ENCODE measurements at regions not wholly inside any gene's neighbourhood (a gene's known extent, or its start where the extent isn't known, plus 50 kb on each side); places are given as distances from the start of the nearest gene placed in this dataset.

GRCh38 chr12:98372340-98373024, 142.9 kb upstream of the TMPO start:
- Histone ChIP-seq H3K23ac (ENCODE audit: insufficient read length, low read depth, low read length) (no peak overlapping the region), H2AFZ (ENCODE audit: low read length) (no peak overlapping the region), H2BK12ac (ENCODE audit: insufficient read length, low read depth, low read length) (no peak overlapping the region), H4K20me1 (ENCODE audit: control insufficient read depth, insufficient read depth, insufficient read length) (no peaks in the 10 kb centered on the region), H4K5ac (ENCODE audit: insufficient read length, low read depth, low read length) (no peak overlapping the region), H3K9ac (ENCODE audit: extremely low read depth, insufficient read length, low read length) (no peak overlapping the region), H3K79me1 (ENCODE audit: insufficient read depth, low read depth, low read length, poor library complexity, severe bottlenecking) (no peaks in the 10 kb centered on the region), H3T11ph (ENCODE audit: low read length) (no peak overlapping the region), H3K79me2 (ENCODE audit: insufficient read depth, low read length) (no peaks in the 10 kb centered on the region), H3K18ac (ENCODE audit: insufficient read length, low read depth, low read length) (no peak overlapping the region), H4K91ac (ENCODE audit: insufficient read length, low read depth, low read length) (no peak overlapping the region), H3K4me1 (ENCODE audit: insufficient read depth, low read length) (peaks cover 3% of the 10 kb centered on the region; the same call in 1 of the 2 replicates), H3K4me2 (ENCODE audit: insufficient read depth, insufficient read length, low read length) (no peak overlapping the region), H2BK20ac (ENCODE audit: low read depth, low read length, poor library complexity, severe bottlenecking) (no peak overlapping the region), H3K14ac (ENCODE audit: insufficient read depth, low read length) (no peak overlapping the region), H2AK5ac (ENCODE audit: insufficient read length, low read length) (no peak overlapping the region), H3K4ac (ENCODE audit: low read depth, low read length) (no peak overlapping the region), H3K9me3 (ENCODE audit: control insufficient read depth, low read depth, low read length) (no peaks in the 10 kb centered on the region), H2BK15ac (ENCODE audit: low read depth, low read length) (no peak overlapping the region), H3K56ac (ENCODE audit: insufficient read length, low read depth, low read length) (no peak overlapping the region), H4K8ac (replicated peaks; ENCODE audit: insufficient read length, low read depth, low read length) (no peak overlapping the region), H3K23me2 (ENCODE audit: insufficient read length, low read depth, low read length, poor library complexity, severe bottlenecking) (no peaks in the 10 kb centered on the region), H2BK120ac (ENCODE audit: low read depth, low read length, poor library complexity, severe bottlenecking) (no peak overlapping the region), H2BK5ac (ENCODE audit: insufficient read length, low read length) (no peak overlapping the region), H3K27ac (ENCODE audit: insufficient read length, low read depth, low read length) (no peak overlapping the region), H3K27me3 (ENCODE audit: insufficient read depth, low read length) (no peaks in the 10 kb centered on the region)
- no CpG with 5 or more reads among the region's 5 CpGs for WGBS (ENCODE audit: extremely low coverage, insufficient read length, low lambda C conversion rate)
- Mint-ChIP-seq H3K4me3 (no peak overlapping the region), H3K27me3 (ENCODE audit: low read depth) (no peaks in the 10 kb centered on the region; the same call in 1 of the 2 replicates), H3K9me3 (no peaks in the 10 kb centered on the region), H3K36me3 (ENCODE audit: insufficient read depth in 1 of 3, low read depth in 3 of 3) (no peaks in the 10 kb centered on the region), H3K27ac (no peak overlapping the region), H3K4me1 (peaks cover 10 to 12% of the 10 kb centered on the region in 2 experiments)
- no peak for TF ChIP-seq CTCF (conservative IDR thresholded peaks at IDR 0.05)
- no peak for DNase-seq

Measured in H9 (cell line).